DMS 273 (cell line): ENCODE measurements at regions not wholly inside any gene's neighbourhood (a gene's known extent, or its start where the extent isn't known, plus 50 kb on each side); places are given as distances from the start of the nearest gene placed in this dataset.

Experiments used
- DNase-seq: peaks from one replicate; lab custom pipeline; 2025; ENCODE audit not compliant: unreplicated experiment; lab: John Stamatoyannopoulos, UW

DNA sequence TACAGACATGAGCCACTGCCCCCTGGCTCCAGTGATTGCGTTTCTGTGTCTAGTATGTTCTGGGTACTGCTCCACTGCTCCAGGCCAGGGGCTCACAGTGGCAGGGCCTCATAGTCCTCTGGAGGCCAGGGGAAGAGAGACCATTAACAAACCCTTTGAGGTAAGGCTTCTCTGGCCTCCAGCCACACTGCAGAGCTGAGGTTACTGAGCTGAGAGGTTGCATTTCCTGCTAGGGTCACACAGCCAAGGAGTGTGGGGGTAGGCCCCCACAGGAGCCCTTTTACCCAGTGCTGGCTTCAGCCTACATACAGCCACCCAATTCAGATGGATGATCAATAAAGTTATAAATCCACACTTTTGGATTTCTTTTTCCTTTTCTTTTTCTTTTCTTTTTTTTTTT, 50.4 kb upstream of the DLX4 start:
- DNase-seq, result no peak
